Loucy (cell line): ENCODE measurements at regions not wholly inside any gene's neighbourhood (a gene's known extent, or its start where the extent isn't known, plus 50 kb on each side); places are given as distances from the start of the nearest gene placed in this dataset.

Experiments
- H2AFZ ChIP-seq: fragments of 200-600 bp; sonication (generic); 2 replicates; pipeline ENCODE4 v1.6.0; 2016; ENCODE audit warnings: antibody characterized with exemption, mild to moderate bottlenecking, low read length, moderate library complexity
- H3F3A ChIP-seq: fragments of 200-600 bp; 2 replicates; pipeline ENCODE4 v1.6.0; 2016; ENCODE audit warnings: antibody characterized with exemption, low read depth, mild to moderate bottlenecking
- H3K27me3 ChIP-seq: fragments of 200-600 bp; sonication (generic); 2 replicates; pipeline ENCODE4 v1.6.1; 2014; ENCODE audit warnings: low read length, mild to moderate bottlenecking; ENCODE audit not compliant: insufficient read depth, poor library complexity, severe bottlenecking
- H3K36me3 ChIP-seq: fragments of 200-600 bp; sonication (generic); 2 replicates; pipeline ENCODE4 v1.6.1; 2016; ENCODE audit warnings: low read length; ENCODE audit not compliant: insufficient read depth
- H3K4me1 ChIP-seq: fragments of 200-600 bp; sonication (generic); 2 replicates; pipeline ENCODE4 v1.5.1; 2014; ENCODE audit warnings: low read length, mild to moderate bottlenecking; ENCODE audit not compliant: insufficient read depth, poor library complexity, severe bottlenecking
- H3K4me2 ChIP-seq: fragments of 200-600 bp; sonication (generic); 2 replicates; pipeline ENCODE4 v1.6.0; 2014; ENCODE audit warnings: antibody characterized with exemption, low read length, low read depth, mild to moderate bottlenecking; ENCODE audit not compliant: poor library complexity, severe bottlenecking
- H3K4me3 ChIP-seq: fragments of 200-600 bp; sonication (generic); 2 replicates; pipeline ENCODE4 v1.5.1; 2014; ENCODE audit warnings: low read length, mild to moderate bottlenecking, mixed read lengths; ENCODE audit not compliant: poor library complexity, severe bottlenecking
- H3K79me2 ChIP-seq: fragments of 200-600 bp; sonication (generic); 2 replicates; pipeline ENCODE4 v1.6.1; 2014; ENCODE audit warnings: low read length; ENCODE audit not compliant: insufficient read depth
- H3K9ac ChIP-seq: fragments of 200-600 bp; sonication (generic); 2 replicates; pipeline ENCODE4 v1.6.0; 2014; ENCODE audit warnings: mild to moderate bottlenecking, low read depth, low read length, moderate library complexity; ENCODE audit not compliant: poor library complexity, severe bottlenecking
- H3K9me2 ChIP-seq: fragments of 200-600 bp; sonication (generic); replicated peaks from 2 replicates; pipeline ENCODE4 v1.6.1; 2016; ENCODE audit warnings: low read depth, low read length, mixed read lengths
- H3K9me3 ChIP-seq: fragments of 200-600 bp; sonication (generic); 2 replicates; pipeline ENCODE4 v1.6.1; 2014; ENCODE audit warnings: mild to moderate bottlenecking, antibody characterized with exemption, low read length, low read depth; ENCODE audit not compliant: insufficient read depth
- H4K20me1 ChIP-seq: fragments of 200-600 bp; sonication (generic); 2 replicates; pipeline ENCODE4 v1.6.0; 2014; ENCODE audit warnings: antibody characterized with exemption, low read length, mild to moderate bottlenecking; ENCODE audit not compliant: insufficient read depth, poor library complexity, severe bottlenecking
- EZH2phosphoT487 ChIP-seq: fragments of 200-600 bp; IDR thresholded peaks from 2 replicates; pipeline ENCODE4 v1.6.1; 2018; ENCODE audit warnings: antibody characterized with exemption, mild to moderate bottlenecking, moderate library complexity, borderline replicate concordance
- TF ChIP-seq, protein P1 (sequence below): fragments of 200-600 bp; sonication (generic); conservative IDR thresholded peaks from 2 replicates; pipeline ENCODE4 v1.5.1; 2014; ENCODE audit warnings: mild to moderate bottlenecking, antibody characterized with exemption, low read length

DNA sequence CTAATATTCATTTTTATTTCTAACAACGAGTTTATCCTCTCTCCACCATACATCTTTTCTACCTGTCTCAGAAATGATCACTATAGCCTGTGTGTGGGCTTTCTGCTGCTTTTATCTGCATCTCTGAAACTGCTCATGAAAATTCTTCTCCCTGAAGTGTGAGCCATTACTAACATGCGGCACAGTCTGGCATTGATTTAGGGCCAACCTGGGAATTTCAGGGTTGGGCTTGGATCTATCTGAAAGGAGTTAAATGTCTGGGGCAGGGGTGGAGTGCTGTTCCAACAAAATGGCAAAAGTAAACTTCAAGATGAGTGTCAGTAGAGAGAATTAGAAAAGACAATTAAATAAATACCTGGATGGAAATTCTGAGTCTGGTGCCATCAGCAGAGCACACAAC is 198.2 kb upstream of the OSR1 start:
- Histone ChIP-seq H3K9me3 (no peaks in the 10 kb centered on the region), H2AFZ (no peak overlapping the region), H3K36me3 (no peaks in the 10 kb centered on the region), H3K79me2 (no peaks in the 10 kb centered on the region), H3K4me3 (no peak overlapping the region), H3K9me2 (no peaks in the 10 kb centered on the region), H3K4me2 (no peak overlapping the region), H3K27me3 (no peaks in the 10 kb centered on the region), H4K20me1 (no peaks in the 10 kb centered on the region), H3K9ac (no peak overlapping the region), H3F3A (no peaks in the 10 kb centered on the region), H3K4me1 (no peaks in the 10 kb centered on the region)
- no peak for TF ChIP-seq EZH2phosphoT487

DNA sequence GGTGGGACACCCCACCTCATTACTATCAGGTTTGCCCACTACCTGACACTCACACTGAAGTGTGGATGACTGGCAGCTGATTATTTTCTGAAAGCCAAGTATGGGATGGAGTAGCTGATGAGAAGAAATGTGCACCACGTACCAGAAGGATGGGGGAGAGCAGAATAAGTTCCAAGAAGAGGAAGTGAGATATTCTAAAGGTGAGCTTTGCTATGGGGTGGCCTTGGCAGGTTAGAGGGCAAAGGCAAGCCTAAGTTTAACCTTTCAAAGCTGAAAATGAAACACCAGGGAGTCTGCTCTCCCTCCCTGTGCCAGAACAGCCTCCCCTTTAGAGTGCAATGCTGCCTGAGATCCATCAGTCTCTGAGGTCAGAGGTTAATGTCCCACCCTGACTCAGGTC is 196.1 kb upstream of the OSR1 start:
- H3K27me3 ChIP-seq, result no peaks in the 10 kb centered on the region
- no peak overlapping the region for H3K4me2 ChIP-seq
- H3F3A ChIP-seq, result no peaks in the 10 kb centered on the region
- H3K9me2 ChIP-seq, result no peaks in the 10 kb centered on the region
- H3K79me2 ChIP-seq, result no peaks in the 10 kb centered on the region
- no peak for TF ChIP-seq EZH2phosphoT487
- TF ChIP-seq, protein P1, sequence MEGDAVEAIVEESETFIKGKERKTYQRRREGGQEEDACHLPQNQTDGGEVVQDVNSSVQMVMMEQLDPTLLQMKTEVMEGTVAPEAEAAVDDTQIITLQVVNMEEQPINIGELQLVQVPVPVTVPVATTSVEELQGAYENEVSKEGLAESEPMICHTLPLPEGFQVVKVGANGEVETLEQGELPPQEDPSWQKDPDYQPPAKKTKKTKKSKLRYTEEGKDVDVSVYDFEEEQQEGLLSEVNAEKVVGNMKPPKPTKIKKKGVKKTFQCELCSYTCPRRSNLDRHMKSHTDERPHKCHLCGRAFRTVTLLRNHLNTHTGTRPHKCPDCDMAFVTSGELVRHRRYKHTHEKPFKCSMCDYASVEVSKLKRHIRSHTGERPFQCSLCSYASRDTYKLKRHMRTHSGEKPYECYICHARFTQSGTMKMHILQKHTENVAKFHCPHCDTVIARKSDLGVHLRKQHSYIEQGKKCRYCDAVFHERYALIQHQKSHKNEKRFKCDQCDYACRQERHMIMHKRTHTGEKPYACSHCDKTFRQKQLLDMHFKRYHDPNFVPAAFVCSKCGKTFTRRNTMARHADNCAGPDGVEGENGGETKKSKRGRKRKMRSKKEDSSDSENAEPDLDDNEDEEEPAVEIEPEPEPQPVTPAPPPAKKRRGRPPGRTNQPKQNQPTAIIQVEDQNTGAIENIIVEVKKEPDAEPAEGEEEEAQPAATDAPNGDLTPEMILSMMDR, result no peak
- H3K9me3 ChIP-seq, result no peaks in the 10 kb centered on the region
- no peaks in the 10 kb centered on the region for H4K20me1 ChIP-seq
- no peak overlapping the region for H3K4me3 ChIP-seq
- no peak overlapping the region for H3K9ac ChIP-seq
- H3K36me3 ChIP-seq, result no peaks in the 10 kb centered on the region
- H3K4me1 ChIP-seq, result no peaks in the 10 kb centered on the region
- H2AFZ ChIP-seq, result no peak overlapping the region

GRCh38 chr2:19552270-19552669 is 193.8 kb upstream of the OSR1 start:
- Histone ChIP-seq H3F3A (no peaks in the 10 kb centered on the region), H3K4me3 (no peak overlapping the region), H3K36me3 (no peaks in the 10 kb centered on the region), H3K4me1 (no peaks in the 10 kb centered on the region), H3K79me2 (no peaks in the 10 kb centered on the region), H3K9me3 (no peaks in the 10 kb centered on the region), H3K9me2 (no peaks in the 10 kb centered on the region), H4K20me1 (no peaks in the 10 kb centered on the region), H2AFZ (no peak overlapping the region), H3K9ac (no peak overlapping the region), H3K4me2 (no peak overlapping the region), H3K27me3 (no peaks in the 10 kb centered on the region)
- TF ChIP-seq, protein P1, result no peak
- no peak for TF ChIP-seq EZH2phosphoT487

GRCh38 chr2:19550750-19551149 is 192.3 kb upstream of the OSR1 start:
- Histone ChIP-seq H2AFZ (no peak overlapping the region), H3K27me3 (no peaks in the 10 kb centered on the region), H3K4me2 (no peak overlapping the region), H3K9ac (no peak overlapping the region), H3K4me1 (no peaks in the 10 kb centered on the region), H4K20me1 (no peaks in the 10 kb centered on the region), H3K9me2 (no peaks in the 10 kb centered on the region), H3K36me3 (no peaks in the 10 kb centered on the region), H3F3A (no peaks in the 10 kb centered on the region), H3K4me3 (no peak overlapping the region), H3K79me2 (no peaks in the 10 kb centered on the region), H3K9me3 (no peaks in the 10 kb centered on the region)
- TF ChIP-seq, protein P1, result no peak
- no peak for TF ChIP-seq EZH2phosphoT487
